H1 (cell line): ENCODE measurements at regions not wholly inside any gene's neighbourhood (a gene's known extent, or its start where the extent isn't known, plus 50 kb on each side); places are given as distances from the start of the nearest gene placed in this dataset.
A peak's percentile ranks its signal among the peaks of the same experiment; 100 is the strongest.

Experiments
- CTCF ChIA-PET: fragments of 300-600 bp; sonication (Branson Sonifier 250); formaldehyde crosslinking; loops from one replicate; lab custom pipeline; 2021; ENCODE audit not compliant: partially characterized antibody; lab: Charles Lee
- POLR2A ChIA-PET: fragments of 300-600 bp; sonication (Branson Sonifier 250); formaldehyde crosslinking; loops from one replicate; lab custom pipeline; 2021; ENCODE audit warnings: inconsistent platforms; ENCODE audit not compliant: partially characterized antibody; lab: Charles Lee
- DNase-seq, 2 experiments: peaks; one replicate each; pipeline versions ENCODE4 v3.0.0 to v3.0.0-alpha.2; 2010 to 2022; ENCODE audit warnings: low spot score in 2 of 2, low read depth in 1 of 2, mixed read lengths in 1 of 2
- FAIRE-seq: peaks from 2 replicates; lab custom pipeline; 2011; peaks lifted over from hg19 to GRCh38; lab: Jason Lieb, UNC
- H2AFZ ChIP-seq: 2 replicates; pipeline ENCODE4 v1.8.1; 2012; ENCODE audit warnings: low read length, inconsistent platforms
- H2AK5ac ChIP-seq: 2 replicates; pipeline ENCODE4 v1.6.1; 2013; ENCODE audit warnings: low read depth, low read length
- H2BK120ac ChIP-seq: replicated peaks from 2 replicates; pipeline ENCODE3; 2013; ENCODE audit warnings: low read depth, low read length, inconsistent platforms
- H2BK12ac ChIP-seq: 2 replicates; pipeline ENCODE4 v1.6.1; 2013; ENCODE audit warnings: low read depth, low read length
- H2BK15ac ChIP-seq: 2 replicates; pipeline ENCODE4 v1.6.1; 2013; ENCODE audit warnings: low read length
- H2BK20ac ChIP-seq: 2 replicates; pipeline ENCODE4 v1.6.1; 2013; ENCODE audit warnings: low read length
- H2BK5ac ChIP-seq: 2 replicates; pipeline ENCODE4 v1.6.1; 2013; ENCODE audit warnings: low read depth, low read length
- H3K14ac ChIP-seq: 2 replicates; pipeline ENCODE4 v1.6.1; 2013; ENCODE audit warnings: inconsistent platforms; ENCODE audit not compliant: insufficient read length
- H3K18ac ChIP-seq: 2 replicates; pipeline ENCODE4 v1.6.1; 2013; ENCODE audit warnings: low read length; ENCODE audit errors: extremely low read depth
- H3K23ac ChIP-seq: 2 replicates; pipeline ENCODE4 v1.6.1; 2013; ENCODE audit warnings: inconsistent platforms; ENCODE audit not compliant: insufficient read length
- H3K23me2 ChIP-seq: 2 replicates; pipeline ENCODE4 v1.6.1; 2013; ENCODE audit warnings: low read depth, low read length
- H3K27ac ChIP-seq: 2 replicates; pipeline ENCODE4 v1.6.1; 2011; ENCODE audit warnings: low read depth, low read length, inconsistent platforms
- H3K27me3 ChIP-seq, 4 experiments: replicated peaks in 1 of 4; 1 replicate in 1 of 4; 2 replicates in 3 of 4; pipeline versions ENCODE4 v1.6.1 to v1.8.1; 2011 to 2013; ENCODE audit warnings: low read length in 3 of 4, mild to moderate bottlenecking in 3 of 4, inconsistent platforms in 2 of 4, mixed read lengths in 2 of 4, moderate library complexity in 1 of 4; ENCODE audit not compliant: control insufficient read depth in 3 of 4, insufficient read depth in 3 of 4; ENCODE audit errors: extremely low read depth in 1 of 4
- H3K36me3 ChIP-seq, 4 experiments: 2 replicates each; pipeline versions ENCODE4 v1.6.1 to v1.8.1; 2011 to 2013; ENCODE audit warnings: mild to moderate bottlenecking in 4 of 4, low read length in 3 of 4, moderate library complexity in 2 of 4, control low read depth in 1 of 4, inconsistent platforms in 1 of 4; ENCODE audit not compliant: insufficient read depth in 4 of 4, control insufficient read depth in 2 of 4
- H3K4ac ChIP-seq: replicated peaks from 2 replicates; pipeline ENCODE3; 2013; ENCODE audit warnings: low read length, low read depth, mixed read lengths, inconsistent platforms; ENCODE audit not compliant: insufficient read length
- H3K4me1 ChIP-seq, 4 experiments: replicated peaks in 1 of 4; 1 replicate in 1 of 4; 2 replicates in 3 of 4; pipeline versions ENCODE4 v1.6.1 to v1.8.1; 2011 to 2013; ENCODE audit warnings: low read length in 3 of 4, inconsistent platforms in 2 of 4, mixed read lengths in 1 of 4; ENCODE audit not compliant: insufficient read depth in 4 of 4, control insufficient read depth in 3 of 4
- H3K4me2 ChIP-seq, 2 experiments: 2 replicates each; pipeline versions ENCODE4 v1.6.1 to v1.8.1; 2011 to 2013; ENCODE audit warnings: low read depth in 2 of 2, low read length in 2 of 2, control low read depth in 1 of 2, inconsistent platforms in 1 of 2, mild to moderate bottlenecking in 1 of 2; ENCODE audit not compliant: insufficient read depth in 1 of 2
- H3K4me3 ChIP-seq, 4 experiments: fragments of 200-600, 300-600 bp in 1 of 4; sonication (generic), shearing (Covaris generic), sonication (Bioruptor Twin) in 1 of 4; 2 replicates each; pipeline versions ENCODE4 v1.5.1 to v1.8.1; 2011 to 2016; ENCODE audit warnings: low read length in 4 of 4, low read depth in 3 of 4, control low read depth in 2 of 4, inconsistent platforms in 2 of 4, mild to moderate bottlenecking in 2 of 4, mixed read lengths in 1 of 4, moderate library complexity in 1 of 4; ENCODE audit not compliant: insufficient read depth in 2 of 4; ENCODE audit errors: extremely low read depth in 1 of 4
- H3K56ac ChIP-seq: replicated peaks from 2 replicates; pipeline ENCODE3; 2013; ENCODE audit warnings: low read depth, mild to moderate bottlenecking, mixed read lengths, low read length, inconsistent platforms; ENCODE audit not compliant: insufficient read length
- H3K79me1 ChIP-seq: 2 replicates; pipeline ENCODE4 v1.6.1; 2013; ENCODE audit warnings: low read depth, low read length, control low read depth
- H3K79me2 ChIP-seq, 2 experiments: 2 replicates each; pipeline versions ENCODE4 v1.6.1 to v1.8.1; 2012 to 2013; ENCODE audit warnings: low read length in 2 of 2, mild to moderate bottlenecking in 2 of 2, inconsistent platforms in 1 of 2; ENCODE audit not compliant: insufficient read depth in 2 of 2, control insufficient read depth in 1 of 2
- H3K9ac ChIP-seq, 4 experiments: replicated peaks in 1 of 4; 1 replicate in 1 of 4; 2 replicates in 3 of 4; pipeline versions ENCODE4 v1.6.1 to v1.8.1; 2011 to 2013; ENCODE audit warnings: low read depth in 3 of 4, low read length in 3 of 4, control low read depth in 2 of 4, mild to moderate bottlenecking in 2 of 4, moderate library complexity in 2 of 4, inconsistent platforms in 1 of 4; ENCODE audit errors: extremely low read depth in 1 of 4
- H3K9me3 ChIP-seq, 2 experiments: 2 replicates each; pipeline versions ENCODE4 v1.6.1 to v1.8.1; 2012 to 2013; ENCODE audit warnings: mild to moderate bottlenecking in 2 of 2, moderate library complexity in 2 of 2, control low read depth in 1 of 2, inconsistent platforms in 1 of 2, low read depth in 1 of 2, low read length in 1 of 2, mixed read lengths in 1 of 2; ENCODE audit not compliant: insufficient read depth in 2 of 2
- H4K20me1 ChIP-seq, 2 experiments: replicated peaks in 1 of 2; 2 replicates each; pipeline versions ENCODE3 to v1.8.1; 2011 to 2013; ENCODE audit warnings: inconsistent platforms in 2 of 2, low read length in 2 of 2, mild to moderate bottlenecking in 1 of 2; ENCODE audit not compliant: insufficient read depth in 2 of 2, control insufficient read depth in 1 of 2
- H4K5ac ChIP-seq: 2 replicates; pipeline ENCODE4 v1.6.1; 2013; ENCODE audit warnings: low read length, low read depth, mixed read lengths, inconsistent platforms; ENCODE audit not compliant: insufficient read length
- H4K8ac ChIP-seq: 2 replicates; pipeline ENCODE4 v1.8.0; 2013; ENCODE audit warnings: mild to moderate bottlenecking, moderate library complexity, low read length, inconsistent platforms; ENCODE audit not compliant: insufficient read depth; ENCODE audit errors: extremely low read depth
- H4K91ac ChIP-seq: replicated peaks from 2 replicates; pipeline ENCODE3; 2013; ENCODE audit warnings: low read length, mixed read lengths, inconsistent platforms; ENCODE audit not compliant: insufficient read length
- CBX5 ChIP-seq: fragments of 300-800, 300-1000 bp; sonication (generic); IDR thresholded peaks from 2 replicates; pipeline ENCODE4 v1.7.1; 2016; ENCODE audit warnings: antibody characterized with exemption, low read length, low read depth
- CTCF ChIP-seq, 3 experiments: IDR thresholded peaks; 1 replicate in 2 of 3; 2 replicates in 1 of 3; pipeline versions ENCODE4 v1.5.1 to v1.6.1; 2011; ENCODE audit warnings: low read length in 3 of 3, mild to moderate bottlenecking in 3 of 3, inconsistent platforms in 2 of 3, low read depth in 1 of 3, moderate library complexity in 1 of 3; ENCODE audit not compliant: insufficient read depth in 1 of 3; ENCODE audit errors: control extremely low read depth in 1 of 3
- RXRA ChIP-seq: IDR thresholded peaks from 2 replicates; pipeline ENCODE4 v1.6.1; 2011; ENCODE audit warnings: low read depth, mild to moderate bottlenecking, low read length, moderate library complexity; ENCODE audit not compliant: insufficient read depth
- WGBS, 2 experiments: shearing (Covaris generic) in 1 of 2; methylation state at CpG; one replicate each; pipeline versions ENCODE4 v1.1.6 to v1.1.7; 2013 to 2015; ENCODE audit warnings: low lambda C conversion rate in 2 of 2, mixed read lengths in 2 of 2, inconsistent platforms in 1 of 2, low coverage in 1 of 2, missing lambda C conversion rate in 1 of 2; ENCODE audit not compliant: insufficient replicate concordance in 2 of 2, insufficient coverage in 1 of 2, insufficient read length in 1 of 2; ENCODE audit errors: extremely low coverage in 1 of 2, missing lambda C conversion rate in 1 of 2; 5-methylcytosine and 5-hydroxymethylcytosine counted together

GRCh38 chr9:25094518-25094917 lies 548.8 kb upstream of the IZUMO3 start:
- Histone ChIP-seq H3K4me1 (no peaks in the 10 kb centered on the region), H4K20me1 (no peaks in the 10 kb centered on the region), H3K9ac (no peak overlapping the region), H3K36me3 (no peaks in the 10 kb centered on the region), H3K23me2 (no peaks in the 10 kb centered on the region), H3K14ac (no peak overlapping the region), H4K5ac (no peak overlapping the region), H2AK5ac (no peak overlapping the region), H3K18ac (no peak overlapping the region), H4K8ac (no peak overlapping the region), H2BK20ac (no peak overlapping the region), H3K23ac (no peak overlapping the region), H3K9me3 (no peaks in the 10 kb centered on the region), H2AFZ (peak overlapping the region; percentile 20; the same call in 1 of the 2 replicates)
- no peak for FAIRE-seq
- CTCF ChIA-PET = no interaction called here
- TF ChIP-seq CBX5 = no peak
- TF ChIP-seq RXRA = no peak
- TF ChIP-seq CTCF (IDR thresholded peaks at IDR 0.05; ENCODE audit: control extremely low read depth in 1 of 3, insufficient read depth in 1 of 3, low read depth in 1 of 3, low read length in 3 of 3) = no peak
- TF ChIP-seq, all 59 proteins: peak for 0
- Histone ChIP-seq H3K79me2 (no peaks in the 10 kb centered on the region), H3K4ac (no peak overlapping the region), H2BK5ac (no peak overlapping the region), H3K4me2 (no peak overlapping the region), H2BK15ac (no peak overlapping the region), H3K27me3 (no peaks in the 10 kb centered on the region), H2BK120ac (no peak overlapping the region), H2BK12ac (no peak overlapping the region), H4K91ac (no peak overlapping the region), H3K4me3 (no peak overlapping the region), H3K56ac (no peak overlapping the region), H3K27ac (no peak overlapping the region), H3K79me1 (no peaks in the 10 kb centered on the region)
- 95% methylated on average over 3 of the region's 3 CpGs; no CpG with 5 or more reads in 1 of the 2 experiments for WGBS, 2 experiments
- no peak for DNase-seq
- POLR2A ChIA-PET = no interaction called here
